Loucy (cell line): ENCODE measurements at regions not wholly inside any gene's neighbourhood (a gene's known extent, or its start where the extent isn't known, plus 50 kb on each side); places are given as distances from the start of the nearest gene placed in this dataset.

ENCODE experiments used
- H2AFZ ChIP-seq: fragments of 200-600 bp; sonication (generic); 2 replicates; pipeline ENCODE4 v1.6.0; 2016; ENCODE audit warnings: antibody characterized with exemption, mild to moderate bottlenecking, low read length, moderate library complexity
- H3F3A ChIP-seq: fragments of 200-600 bp; 2 replicates; pipeline ENCODE4 v1.6.0; 2016; ENCODE audit warnings: antibody characterized with exemption, low read depth, mild to moderate bottlenecking
- H3K27me3 ChIP-seq: fragments of 200-600 bp; sonication (generic); 2 replicates; pipeline ENCODE4 v1.6.1; 2014; ENCODE audit warnings: low read length, mild to moderate bottlenecking; ENCODE audit not compliant: insufficient read depth, poor library complexity, severe bottlenecking
- H3K36me3 ChIP-seq: fragments of 200-600 bp; sonication (generic); 2 replicates; pipeline ENCODE4 v1.6.1; 2016; ENCODE audit warnings: low read length; ENCODE audit not compliant: insufficient read depth
- H3K4me1 ChIP-seq: fragments of 200-600 bp; sonication (generic); 2 replicates; pipeline ENCODE4 v1.5.1; 2014; ENCODE audit warnings: low read length, mild to moderate bottlenecking; ENCODE audit not compliant: insufficient read depth, poor library complexity, severe bottlenecking
- H3K4me2 ChIP-seq: fragments of 200-600 bp; sonication (generic); 2 replicates; pipeline ENCODE4 v1.6.0; 2014; ENCODE audit warnings: antibody characterized with exemption, low read length, low read depth, mild to moderate bottlenecking; ENCODE audit not compliant: poor library complexity, severe bottlenecking
- H3K4me3 ChIP-seq: fragments of 200-600 bp; sonication (generic); 2 replicates; pipeline ENCODE4 v1.5.1; 2014; ENCODE audit warnings: low read length, mild to moderate bottlenecking, mixed read lengths; ENCODE audit not compliant: poor library complexity, severe bottlenecking
- H3K79me2 ChIP-seq: fragments of 200-600 bp; sonication (generic); 2 replicates; pipeline ENCODE4 v1.6.1; 2014; ENCODE audit warnings: low read length; ENCODE audit not compliant: insufficient read depth
- H3K9ac ChIP-seq: fragments of 200-600 bp; sonication (generic); 2 replicates; pipeline ENCODE4 v1.6.0; 2014; ENCODE audit warnings: mild to moderate bottlenecking, low read depth, low read length, moderate library complexity; ENCODE audit not compliant: poor library complexity, severe bottlenecking
- H3K9me2 ChIP-seq: fragments of 200-600 bp; sonication (generic); replicated peaks from 2 replicates; pipeline ENCODE4 v1.6.1; 2016; ENCODE audit warnings: low read depth, low read length, mixed read lengths
- H3K9me3 ChIP-seq: fragments of 200-600 bp; sonication (generic); 2 replicates; pipeline ENCODE4 v1.6.1; 2014; ENCODE audit warnings: mild to moderate bottlenecking, antibody characterized with exemption, low read length, low read depth; ENCODE audit not compliant: insufficient read depth
- H4K20me1 ChIP-seq: fragments of 200-600 bp; sonication (generic); 2 replicates; pipeline ENCODE4 v1.6.0; 2014; ENCODE audit warnings: antibody characterized with exemption, low read length, mild to moderate bottlenecking; ENCODE audit not compliant: insufficient read depth, poor library complexity, severe bottlenecking
- EZH2phosphoT487 ChIP-seq: fragments of 200-600 bp; IDR thresholded peaks from 2 replicates; pipeline ENCODE4 v1.6.1; 2018; ENCODE audit warnings: antibody characterized with exemption, mild to moderate bottlenecking, moderate library complexity, borderline replicate concordance
- TF ChIP-seq, protein P1 (sequence below): fragments of 200-600 bp; sonication (generic); conservative IDR thresholded peaks from 2 replicates; pipeline ENCODE4 v1.5.1; 2014; ENCODE audit warnings: mild to moderate bottlenecking, antibody characterized with exemption, low read length

DNA sequence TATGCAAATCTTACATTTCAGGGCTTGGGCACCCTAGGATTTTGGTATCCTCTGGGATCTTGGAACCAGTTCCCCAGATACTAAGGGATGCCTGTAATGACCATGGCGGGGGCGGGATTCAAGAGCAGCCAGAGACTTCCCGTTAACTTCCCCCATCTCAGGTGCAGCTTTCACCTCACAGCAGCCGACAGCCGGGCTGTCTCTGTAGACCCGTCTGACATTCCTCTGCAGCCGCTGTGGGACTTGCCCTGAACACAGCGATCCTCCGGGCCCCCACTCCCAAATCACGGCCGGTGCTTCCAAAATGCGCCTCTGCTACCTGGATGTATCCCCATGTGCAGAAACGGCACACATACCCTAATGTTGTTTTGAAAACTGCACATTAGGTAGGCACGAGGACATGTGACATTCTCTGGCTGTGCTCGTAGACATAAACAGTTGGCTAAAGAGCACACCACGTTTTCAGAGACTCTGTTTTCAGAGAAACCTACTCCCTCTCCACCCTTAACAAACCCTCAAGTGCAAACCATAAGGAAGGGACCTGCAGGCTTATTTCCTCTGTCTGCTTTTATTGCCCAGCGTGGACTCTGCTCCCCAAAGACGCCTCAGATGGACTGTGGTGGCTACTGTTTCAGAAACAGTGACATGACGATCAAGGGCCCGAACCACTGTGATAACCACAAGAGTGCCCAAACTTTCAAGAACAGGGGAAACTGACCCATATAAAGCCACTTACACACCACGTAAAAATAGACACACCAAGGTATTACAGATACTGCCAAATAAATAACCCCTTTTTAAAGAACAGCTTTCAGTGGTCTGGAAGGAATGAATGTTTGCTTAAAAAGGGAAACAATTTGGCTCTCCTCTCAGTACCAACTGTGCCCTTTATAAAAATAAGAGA lies 72.9 kb upstream of the FOXC1 start:
- Histone ChIP-seq H3K4me3 (peak overlapping the region; percentile 38), H3K9me3 (no peaks in the 10 kb centered on the region), H3K9ac (peak overlapping the region; percentile 40), H3K4me1 (peaks cover 26% of the 10 kb centered on the region), H2AFZ (peak overlapping the region; percentile 71), H4K20me1 (no peaks in the 10 kb centered on the region), H3K36me3 (no peaks in the 10 kb centered on the region), H3K27me3 (no peaks in the 10 kb centered on the region), H3F3A (0 out of 2 replicates have a peak, but pooled peaks cover 4% of the 10 kb centered on the region), H3K4me2 (peak overlapping the region; percentile 64), H3K9me2 (no peaks in the 10 kb centered on the region), H3K79me2 (no peaks in the 10 kb centered on the region)
- no peak for TF ChIP-seq EZH2phosphoT487
- TF ChIP-seq, protein P1, sequence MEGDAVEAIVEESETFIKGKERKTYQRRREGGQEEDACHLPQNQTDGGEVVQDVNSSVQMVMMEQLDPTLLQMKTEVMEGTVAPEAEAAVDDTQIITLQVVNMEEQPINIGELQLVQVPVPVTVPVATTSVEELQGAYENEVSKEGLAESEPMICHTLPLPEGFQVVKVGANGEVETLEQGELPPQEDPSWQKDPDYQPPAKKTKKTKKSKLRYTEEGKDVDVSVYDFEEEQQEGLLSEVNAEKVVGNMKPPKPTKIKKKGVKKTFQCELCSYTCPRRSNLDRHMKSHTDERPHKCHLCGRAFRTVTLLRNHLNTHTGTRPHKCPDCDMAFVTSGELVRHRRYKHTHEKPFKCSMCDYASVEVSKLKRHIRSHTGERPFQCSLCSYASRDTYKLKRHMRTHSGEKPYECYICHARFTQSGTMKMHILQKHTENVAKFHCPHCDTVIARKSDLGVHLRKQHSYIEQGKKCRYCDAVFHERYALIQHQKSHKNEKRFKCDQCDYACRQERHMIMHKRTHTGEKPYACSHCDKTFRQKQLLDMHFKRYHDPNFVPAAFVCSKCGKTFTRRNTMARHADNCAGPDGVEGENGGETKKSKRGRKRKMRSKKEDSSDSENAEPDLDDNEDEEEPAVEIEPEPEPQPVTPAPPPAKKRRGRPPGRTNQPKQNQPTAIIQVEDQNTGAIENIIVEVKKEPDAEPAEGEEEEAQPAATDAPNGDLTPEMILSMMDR = no peak

DNA sequence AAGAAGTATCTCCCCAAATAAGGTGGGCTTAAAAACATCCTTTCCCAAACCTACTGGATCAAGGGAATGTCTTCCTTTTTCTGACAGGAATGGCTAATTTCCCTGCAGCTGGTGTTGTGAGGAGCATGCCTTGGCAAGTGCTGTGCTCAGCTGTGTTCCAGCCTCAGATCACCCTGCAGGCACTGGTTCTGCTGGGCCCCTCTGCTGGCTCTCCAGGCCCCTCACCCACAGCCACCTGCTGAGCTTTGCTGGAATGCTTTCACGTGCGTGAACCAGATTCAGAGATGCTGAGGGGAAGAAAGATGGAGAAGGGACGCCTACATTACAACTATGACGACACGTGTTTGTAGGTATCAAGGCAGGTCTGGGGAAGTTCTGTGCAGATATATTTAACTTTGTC lies 71.3 kb upstream of the FOXC1 start:
- Histone ChIP-seq H4K20me1 (no peaks in the 10 kb centered on the region), H3K9me2 (no peaks in the 10 kb centered on the region), H3K4me2 (no peak overlapping the region)

DNA sequence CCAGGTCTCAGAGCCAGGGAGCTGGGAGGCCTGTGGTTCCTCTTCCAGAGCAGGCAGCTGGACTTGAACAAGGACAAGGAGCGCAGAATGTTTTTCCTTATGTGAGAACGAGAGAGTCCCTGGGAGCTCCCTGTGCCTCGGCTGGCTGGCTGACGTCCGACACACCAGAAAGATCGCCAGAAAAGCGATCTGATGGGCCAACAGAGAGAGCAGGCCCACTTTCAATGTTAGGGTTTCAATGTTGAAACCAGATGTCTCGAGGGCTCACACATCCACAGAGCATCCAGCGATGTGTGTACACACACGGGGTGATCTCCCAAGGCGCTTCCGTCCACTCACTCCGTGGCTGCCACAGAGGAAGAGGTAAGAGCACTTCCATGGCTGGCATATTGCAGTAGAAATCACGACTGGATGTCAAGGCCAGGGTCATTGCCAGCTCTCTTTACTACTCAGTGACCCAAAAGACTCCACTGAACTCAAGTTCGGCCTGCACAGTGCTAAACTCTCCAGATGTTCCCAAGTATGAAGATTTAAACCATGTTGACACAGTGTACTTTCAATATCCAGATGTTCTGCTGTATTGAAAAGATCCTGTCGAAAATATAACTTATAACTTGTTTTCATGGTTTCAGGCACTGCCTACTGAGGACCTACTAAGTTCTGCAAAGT lies 70.8 kb upstream of the FOXC1 start:
- Histone ChIP-seq H3K36me3 (no peaks in the 10 kb centered on the region), H3F3A (0 out of 2 replicates have a peak, but pooled peaks cover 4% of the 10 kb centered on the region), H3K27me3 (no peaks in the 10 kb centered on the region), H4K20me1 (no peaks in the 10 kb centered on the region), H3K9me3 (no peaks in the 10 kb centered on the region), H3K79me2 (no peaks in the 10 kb centered on the region), H3K9ac (no peak overlapping the region), H3K9me2 (no peaks in the 10 kb centered on the region), H3K4me2 (no peak overlapping the region), H3K4me1 (peaks cover 26% of the 10 kb centered on the region), H3K4me3 (no peak overlapping the region), H2AFZ (no peak overlapping the region)
- no peak for TF ChIP-seq EZH2phosphoT487
- TF ChIP-seq, protein P1 = no peak

More for the DNA sequence above, 71.3 kb upstream of the FOXC1 start:
- Histone ChIP-seq H3F3A (0 out of 2 replicates have a peak, but pooled peaks cover 4% of the 10 kb centered on the region), H3K4me1 (peaks cover 26% of the 10 kb centered on the region), H3K9ac (no peak overlapping the region), H3K27me3 (no peaks in the 10 kb centered on the region), H3K79me2 (no peaks in the 10 kb centered on the region), H3K36me3 (no peaks in the 10 kb centered on the region), H2AFZ (no peak overlapping the region), H3K4me3 (no peak overlapping the region), H3K9me3 (no peaks in the 10 kb centered on the region)
- no peak for TF ChIP-seq EZH2phosphoT487
- TF ChIP-seq, protein P1 = no peak
